Osteoblast (primary cell): ENCODE measurements at regions not wholly inside any gene's neighbourhood (a gene's known extent, or its start where the extent isn't known, plus 50 kb on each side); places are given as distances from the start of the nearest gene placed in this dataset.

ENCODE experiments used
- DNase-seq: peaks from one replicate; pipeline ENCODE4 v3.0.0; 2011; ENCODE audit warnings: low spot score, mixed read lengths; ENCODE audit not compliant: insufficient read length; ENCODE audit errors: missing footprints
- H2AFZ ChIP-seq: 2 replicates; pipeline ENCODE4 v1.6.0; 2011; ENCODE audit warnings: mild to moderate bottlenecking, low read length
- H3K27ac ChIP-seq: 2 replicates; pipeline ENCODE4 v1.5.1; 2011; ENCODE audit warnings: mild to moderate bottlenecking, low read depth, low read length, moderate library complexity
- H3K27me3 ChIP-seq: 2 replicates; pipeline ENCODE4 v1.6.0; 2012; ENCODE audit warnings: mild to moderate bottlenecking, control low read depth, inconsistent platforms, low read length, moderate library complexity; ENCODE audit not compliant: insufficient read depth
- H3K36me3 ChIP-seq: 2 replicates; pipeline ENCODE4 v1.5.1; 2011; ENCODE audit warnings: mild to moderate bottlenecking, low read length, control low read depth, moderate library complexity; ENCODE audit not compliant: insufficient read depth
- H3K4me1 ChIP-seq: 2 replicates; pipeline ENCODE4 v1.5.1; 2011; ENCODE audit warnings: mild to moderate bottlenecking, low read length, control low read depth, moderate library complexity; ENCODE audit not compliant: insufficient read depth
- H3K4me2 ChIP-seq: 2 replicates; pipeline ENCODE4 v1.6.0; 2011; ENCODE audit warnings: mild to moderate bottlenecking, low read length; ENCODE audit not compliant: insufficient read depth
- H3K4me3 ChIP-seq: fragments of 200-600 bp; sonication (generic); 3 replicates; pipeline ENCODE4 v1.5.1; 2012; ENCODE audit warnings: mild to moderate bottlenecking, low read length, inconsistent platforms; ENCODE audit not compliant: insufficient read depth
- H3K79me2 ChIP-seq: 2 replicates; pipeline ENCODE4 v1.6.0; 2012; ENCODE audit warnings: mild to moderate bottlenecking, low read length, control low read depth, inconsistent platforms; ENCODE audit not compliant: insufficient read depth
- H3K9me3 ChIP-seq: 2 replicates; pipeline ENCODE4 v1.5.1; 2011; ENCODE audit warnings: low read depth, low read length, control low read depth
- H4K20me1 ChIP-seq: 2 replicates; pipeline ENCODE4 v1.6.0; 2012; ENCODE audit warnings: mild to moderate bottlenecking, low read length, control low read depth; ENCODE audit not compliant: insufficient read depth
- CTCF ChIP-seq: IDR thresholded peaks from 2 replicates; pipeline ENCODE4 v1.5.1; 2011; ENCODE audit warnings: mild to moderate bottlenecking, low read depth, low read length, moderate library complexity; ENCODE audit errors: extremely low read depth

- DNase-seq = no peak
- Histone ChIP-seq H3K36me3 (no peaks in the 10 kb centered on the region), H4K20me1 (no peaks in the 10 kb centered on the region), H3K4me1 (no peaks in the 10 kb centered on the region), H3K27ac (no peak overlapping the region), H3K9me3 (no peaks in the 10 kb centered on the region), H3K27me3 (no peaks in the 10 kb centered on the region), H3K79me2 (no peaks in the 10 kb centered on the region), H2AFZ (no peak overlapping the region), H3K4me2 (no peak overlapping the region), H3K4me3 (no peak overlapping the region)
- no peak for TF ChIP-seq CTCF
These were observed 191.3 kb downstream of the BMP7 start for GRCh38 chr20:57075181-57075580.

GRCh38 chr20:57075603-57076002 is 190.8 kb downstream of the BMP7 start:
- H3K79me2 ChIP-seq = no peaks in the 10 kb centered on the region
- H3K4me3 ChIP-seq = no peak overlapping the region
- no peaks in the 10 kb centered on the region for H4K20me1 ChIP-seq
- H3K4me1 ChIP-seq = no peaks in the 10 kb centered on the region
- no peaks in the 10 kb centered on the region for H3K36me3 ChIP-seq
- H3K9me3 ChIP-seq = no peaks in the 10 kb centered on the region
- no peak for TF ChIP-seq CTCF
- H2AFZ ChIP-seq = no peak overlapping the region
- DNase-seq = no peak
- no peak overlapping the region for H3K4me2 ChIP-seq
- no peaks in the 10 kb centered on the region for H3K27me3 ChIP-seq
- H3K27ac ChIP-seq = no peak overlapping the region

- Histone ChIP-seq H3K4me1 (no peaks in the 10 kb centered on the region), H3K27ac (no peak overlapping the region), H4K20me1 (no peaks in the 10 kb centered on the region), H3K79me2 (no peaks in the 10 kb centered on the region), H2AFZ (no peak overlapping the region), H3K36me3 (no peaks in the 10 kb centered on the region), H3K9me3 (no peaks in the 10 kb centered on the region), H3K4me3 (no peak overlapping the region), H3K27me3 (no peaks in the 10 kb centered on the region), H3K4me2 (no peak overlapping the region)
- DNase-seq = no peak
- TF ChIP-seq CTCF = no peak
These were observed 190.2 kb downstream of the BMP7 start for GRCh38 chr20:57076152-57076652.

- Histone ChIP-seq H3K27me3 (no peaks in the 10 kb centered on the region), H3K27ac (no peak overlapping the region), H3K4me3 (no peak overlapping the region), H3K4me1 (no peaks in the 10 kb centered on the region), H3K79me2 (no peaks in the 10 kb centered on the region), H3K9me3 (no peaks in the 10 kb centered on the region), H2AFZ (no peak overlapping the region), H3K4me2 (no peak overlapping the region), H4K20me1 (no peaks in the 10 kb centered on the region), H3K36me3 (no peaks in the 10 kb centered on the region)
- TF ChIP-seq CTCF = no peak
- DNase-seq = no peak
These were observed 189.5 kb downstream of the BMP7 start for GRCh38 chr20:57076951-57077350.
